NCI-H82 treated with DMSO at 0.1 percent for 48 hours (cell line): ENCODE measurements at regions not wholly inside any gene's neighbourhood (a gene's known extent, or its start where the extent isn't known, plus 50 kb on each side); places are given as distances from the start of the nearest gene placed in this dataset.

ENCODE experiments used
- DNase-seq: peaks from one replicate; lab custom pipeline; 2025; ENCODE audit not compliant: unreplicated experiment; lab: John Stamatoyannopoulos, UW

DNA sequence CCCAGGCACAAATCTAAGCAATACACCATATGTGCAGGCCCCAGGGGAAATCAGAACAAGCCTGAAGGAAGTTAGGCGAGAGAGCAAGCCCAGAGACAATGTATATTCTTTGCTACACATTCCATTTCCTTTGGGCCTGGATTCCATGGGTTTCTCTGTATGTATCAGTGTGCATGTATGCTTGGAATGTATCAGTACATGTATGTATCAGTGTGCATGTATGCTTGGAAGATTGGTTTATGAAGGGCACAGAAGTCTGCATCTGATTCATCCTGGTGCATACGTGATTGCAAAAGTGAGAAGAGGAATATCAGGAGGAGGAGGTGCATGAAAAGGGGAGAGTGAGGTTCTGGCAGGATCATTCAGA lies 232.6 kb upstream of the ANKRD55 start:
- no peak for DNase-seq

DNA sequence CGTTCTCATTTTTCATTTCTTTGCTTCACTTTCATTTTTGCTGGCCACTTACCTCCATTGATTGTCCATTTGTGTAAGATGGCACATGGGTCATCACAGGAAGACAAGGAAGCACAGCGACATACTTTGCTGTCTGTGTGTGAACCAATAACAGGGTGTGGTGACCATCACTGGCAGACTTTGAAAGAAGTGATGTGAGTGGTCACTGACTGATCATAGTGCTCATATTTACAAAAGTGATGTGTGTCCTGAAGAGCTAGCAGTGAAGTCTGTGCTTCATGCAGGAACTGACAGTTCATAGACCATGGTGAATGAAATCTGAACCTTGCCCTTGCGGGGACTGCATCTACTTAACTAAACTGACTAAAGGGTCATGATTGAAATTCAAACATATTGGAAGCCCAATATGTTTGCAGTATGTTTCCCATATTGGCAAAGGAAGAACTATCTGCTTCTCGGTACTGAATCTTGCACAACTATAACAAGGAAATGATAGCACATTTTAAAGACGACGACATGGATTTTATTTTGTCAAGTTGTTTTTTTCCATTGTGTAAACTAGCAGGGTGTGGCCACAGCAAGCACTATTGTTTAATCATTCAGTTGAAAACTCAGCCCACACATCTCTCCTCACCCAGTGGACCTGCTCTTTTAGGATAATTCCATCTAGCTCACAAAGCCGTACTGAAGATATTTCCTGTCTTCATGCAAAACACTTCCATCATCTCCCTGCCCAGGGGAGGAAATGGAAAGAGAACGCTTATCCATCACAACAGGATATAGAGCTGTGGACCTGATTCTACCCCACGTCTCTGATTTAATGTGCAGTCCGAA lies 232.0 kb upstream of the ANKRD55 start:
- DNase-seq = no peak

GRCh38 chr5:56463944-56464571 lies 230.9 kb upstream of the ANKRD55 start:
- DNase-seq = no peak

DNA sequence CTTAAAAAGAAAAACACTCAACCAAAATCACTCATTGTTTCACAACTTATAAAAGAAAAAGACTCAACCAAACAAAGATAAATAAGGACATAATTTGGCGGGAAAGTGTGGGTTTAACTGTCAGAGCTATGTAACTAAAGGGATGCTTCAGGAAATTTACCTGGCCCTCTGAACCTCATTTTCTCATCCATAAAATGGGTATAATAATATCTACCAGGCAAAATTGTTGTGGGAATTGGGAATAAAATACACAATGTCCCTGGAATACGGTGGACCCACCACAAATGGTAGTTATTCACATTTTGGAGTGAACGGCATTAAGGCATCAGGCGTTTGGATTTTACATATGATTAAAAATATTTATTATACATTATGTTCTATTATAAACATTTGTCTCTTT lies 228.5 kb upstream of the ANKRD55 start:
- DNase-seq = no peak

DNA sequence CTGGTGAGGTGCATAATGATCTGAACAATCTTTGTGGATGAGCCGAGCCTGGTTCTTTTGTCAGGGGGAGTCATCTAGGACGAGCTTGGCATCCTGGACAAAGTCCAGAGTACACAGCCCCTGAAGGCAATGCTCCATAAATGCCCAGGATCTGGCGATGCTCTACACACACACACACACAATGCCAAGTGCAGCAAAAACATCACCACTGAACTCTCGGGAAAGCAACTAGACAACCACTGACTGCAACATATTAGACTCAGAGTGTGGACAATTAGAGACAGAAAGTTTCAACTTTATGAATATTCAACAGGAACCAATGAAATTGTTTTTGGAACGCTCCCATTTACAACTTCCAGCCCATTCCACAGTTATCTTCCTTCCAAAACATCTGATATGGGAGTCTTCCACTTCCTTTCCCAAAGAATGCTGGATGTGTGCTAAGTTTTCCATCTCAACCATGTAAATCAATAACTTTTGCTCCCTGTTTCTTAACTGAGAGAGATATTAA lies 227.6 kb upstream of the ANKRD55 start:
- no peak for DNase-seq

DNA sequence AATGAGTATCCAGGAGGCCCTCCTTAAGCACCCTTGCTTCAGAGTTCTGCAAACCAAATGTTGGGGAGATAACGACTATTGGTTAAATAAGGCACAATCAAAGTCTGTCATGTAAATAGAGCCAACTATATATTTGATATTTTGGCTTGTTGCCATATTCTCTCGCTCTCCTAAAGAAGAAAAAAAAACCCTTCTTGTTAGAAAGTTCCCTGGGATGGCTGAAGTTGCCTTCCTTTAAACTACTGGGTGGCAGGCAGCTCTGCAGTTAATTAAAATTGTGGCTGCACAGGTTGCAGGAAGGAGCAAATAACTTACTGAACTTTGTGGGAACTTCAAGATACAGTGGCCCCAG lies 227.0 kb upstream of the ANKRD55 start:
- DNase-seq = no peak

DNA sequence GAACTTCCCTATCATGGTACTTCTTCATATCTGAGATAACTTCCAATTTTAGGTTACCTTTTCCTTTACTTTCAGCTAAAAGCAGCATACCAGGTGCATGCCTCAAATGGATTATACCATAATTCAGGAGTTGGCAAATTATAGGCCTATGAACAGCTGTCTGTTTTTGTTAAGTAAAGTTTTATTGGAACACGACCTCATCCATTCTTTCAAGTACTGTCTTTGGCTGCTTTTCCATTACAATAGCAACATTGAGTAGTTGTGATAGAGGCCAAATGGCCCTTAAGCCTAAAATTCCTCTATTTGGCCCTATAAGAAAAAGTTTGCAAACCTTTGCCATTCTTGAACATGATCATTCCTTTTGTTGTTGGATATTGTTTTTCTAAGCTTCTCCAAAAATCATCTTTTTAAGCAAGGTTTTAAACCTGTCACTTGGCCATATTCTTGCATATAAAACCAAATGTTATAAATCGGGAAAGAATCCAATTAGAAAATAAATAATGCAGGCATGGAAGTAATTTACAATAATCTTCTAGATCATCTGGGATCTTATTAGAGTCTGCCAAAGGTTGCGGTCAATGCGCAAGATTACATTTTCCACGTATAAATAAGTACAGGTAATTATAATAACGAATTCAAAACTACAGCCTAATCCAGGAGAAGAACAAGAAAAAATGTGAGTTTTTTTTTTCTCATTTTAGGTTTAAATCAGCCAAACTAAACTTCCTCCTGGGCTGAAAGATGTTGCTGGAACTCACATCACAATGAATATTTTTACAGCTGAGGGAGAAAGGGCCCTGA lies 226.5 kb upstream of the ANKRD55 start:
- no peak for DNase-seq

DNA sequence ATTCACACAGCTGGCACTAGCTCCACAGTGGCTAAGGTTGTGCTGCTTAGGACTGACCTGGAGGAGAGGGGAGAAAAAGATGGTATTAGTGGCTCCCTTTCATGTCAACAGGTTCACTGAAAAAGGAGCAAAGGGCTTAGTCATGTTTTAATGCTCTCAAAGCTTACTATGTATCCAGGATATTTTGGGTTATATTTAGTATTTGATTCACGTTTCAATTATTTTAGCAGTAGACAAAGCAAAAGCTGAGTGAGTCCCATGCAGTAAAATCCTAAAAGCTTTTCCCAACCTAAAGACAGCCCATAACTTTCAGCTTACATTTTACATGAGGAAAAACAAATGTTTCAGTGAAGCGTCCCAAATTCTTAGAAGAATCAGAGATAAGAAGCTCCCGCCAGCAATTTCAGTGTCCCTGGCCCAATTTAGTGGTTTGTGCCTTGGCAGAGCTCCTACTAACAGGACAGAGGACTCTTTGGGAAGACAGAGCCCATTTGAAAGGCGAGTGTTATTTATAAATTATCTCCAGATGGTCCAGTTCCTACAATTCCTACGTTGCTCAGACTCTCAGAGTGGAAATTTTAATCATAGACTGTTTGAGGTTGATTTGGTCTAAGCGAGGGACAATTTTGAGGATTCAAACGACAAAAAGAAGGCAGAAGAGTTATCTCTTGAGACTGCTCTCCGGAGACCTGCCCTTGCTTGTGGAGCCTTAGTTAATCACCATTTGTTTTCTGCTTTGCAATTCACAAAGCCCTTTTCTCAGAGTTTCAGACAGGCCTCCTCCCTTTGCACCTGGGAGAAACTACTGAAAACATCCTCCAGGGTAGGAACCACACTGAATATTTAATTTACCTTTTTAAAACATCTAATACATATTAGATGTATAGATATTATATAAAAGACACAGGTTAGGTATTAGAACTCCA lies 225.0 kb upstream of the ANKRD55 start:
- no peak for DNase-seq

GRCh38 chr5:56456002-56456401 lies 222.9 kb upstream of the ANKRD55 start:
- no peak for DNase-seq

DNA sequence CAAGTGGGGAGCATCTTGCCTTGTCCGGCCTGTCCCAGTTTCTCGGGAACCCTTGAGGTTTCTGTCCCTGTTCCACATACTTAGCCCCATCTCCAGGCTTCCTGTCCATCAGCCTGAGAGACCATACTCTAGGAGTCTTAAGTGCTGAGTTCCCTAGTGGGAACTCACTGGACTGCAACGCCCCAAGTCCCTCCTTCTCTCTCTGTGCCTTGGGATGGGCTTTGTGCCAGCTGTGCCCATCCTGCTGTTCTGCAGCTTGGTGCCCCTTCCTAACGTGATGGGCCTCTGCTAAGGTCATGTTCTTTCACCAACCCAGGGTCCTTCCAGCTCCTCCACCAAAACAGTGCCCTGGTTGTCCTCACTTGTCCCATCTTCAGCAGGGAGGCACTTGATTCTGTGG lies 222.3 kb upstream of the ANKRD55 start:
- no peak for DNase-seq

- DNase-seq = no peak
These were observed 221.2 kb upstream of the ANKRD55 start for GRCh38 chr5:56454219-56454862.

- no peak for DNase-seq
These were observed 218.6 kb upstream of the ANKRD55 start for GRCh38 chr5:56451742-56452141.

DNA sequence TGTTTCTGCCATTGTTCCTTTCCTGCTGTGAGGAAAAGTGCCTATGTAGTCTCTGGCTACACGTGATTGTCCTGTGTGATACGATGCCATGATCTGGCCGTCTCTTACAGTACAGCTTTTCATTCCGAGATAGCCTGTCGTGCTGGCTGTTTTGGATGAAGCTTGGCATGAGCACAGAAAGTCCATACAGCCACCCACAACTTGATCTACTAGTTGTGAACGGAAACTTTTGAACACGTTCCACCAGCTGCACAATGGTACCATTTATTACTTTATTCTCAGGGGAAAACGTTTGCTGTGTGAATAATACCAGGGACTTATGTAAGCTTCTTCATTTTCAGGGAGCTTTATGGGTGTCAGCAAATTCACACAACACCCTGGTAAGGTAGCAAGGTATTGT lies 217.6 kb upstream of the ANKRD55 start:
- no peak for DNase-seq

- no peak for DNase-seq
These were observed 216.0 kb upstream of the ANKRD55 start for GRCh38 chr5:56449071-56449640.

DNA sequence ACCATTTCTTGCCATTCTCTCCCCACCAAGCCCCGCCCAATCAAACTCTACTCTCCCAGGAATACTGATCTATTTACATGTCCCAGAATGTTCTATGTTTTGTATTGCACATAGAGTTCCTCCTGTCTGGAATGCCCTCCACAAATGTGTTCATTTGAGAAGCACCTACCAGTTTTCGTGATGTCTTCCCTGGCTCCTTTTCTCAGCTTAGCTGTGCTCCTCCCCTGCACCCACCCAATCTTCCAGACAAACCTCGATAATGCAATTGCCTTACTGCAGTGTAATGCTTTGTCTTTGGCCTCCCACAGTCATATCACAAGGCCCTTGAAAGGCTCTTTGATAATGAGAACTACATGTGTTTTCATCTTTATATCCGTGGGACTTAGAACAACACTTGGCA lies 214.5 kb upstream of the ANKRD55 start:
- DNase-seq = no peak

DNA sequence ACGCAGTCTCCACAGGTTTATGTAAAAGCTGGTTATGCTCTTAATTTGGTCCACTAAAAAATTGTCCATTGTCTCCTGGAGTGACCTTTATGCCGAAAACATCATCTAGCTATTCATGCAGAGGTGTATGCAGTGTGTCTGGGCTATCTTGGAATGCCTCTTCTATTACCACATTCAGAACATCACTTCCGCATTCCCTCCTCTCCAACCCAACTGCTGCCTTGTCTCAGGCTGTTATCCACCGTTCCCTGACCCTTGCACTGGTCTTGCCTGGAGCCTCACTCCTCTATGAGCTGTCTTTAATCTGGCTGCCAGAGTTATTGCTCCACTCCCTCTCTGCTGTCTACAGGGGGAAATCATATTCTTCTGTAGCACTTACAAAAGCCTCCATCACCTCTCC lies 214.1 kb upstream of the ANKRD55 start:
- DNase-seq = no peak

DNA sequence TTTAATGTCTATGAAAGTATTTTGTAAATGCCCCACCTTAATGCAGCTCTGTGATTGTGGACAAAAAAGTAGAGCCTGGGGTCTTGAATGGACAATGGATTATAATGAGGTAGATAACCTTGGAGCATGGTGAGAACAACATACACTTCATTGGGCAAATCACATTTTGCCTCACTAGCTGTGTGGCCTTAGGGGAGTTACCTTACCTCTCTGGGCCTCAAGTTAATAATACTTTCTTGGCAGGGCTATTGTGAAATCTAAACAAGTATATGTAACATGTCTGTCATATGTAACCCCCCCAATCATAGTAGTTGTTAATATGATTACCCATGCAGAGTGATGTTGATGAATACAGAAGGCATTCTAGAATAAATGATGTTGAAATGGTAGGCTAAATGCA lies 213.6 kb upstream of the ANKRD55 start:
- DNase-seq = no peak

GRCh38 chr5:56443826-56444225 lies 210.7 kb upstream of the ANKRD55 start:
- no peak for DNase-seq

DNA sequence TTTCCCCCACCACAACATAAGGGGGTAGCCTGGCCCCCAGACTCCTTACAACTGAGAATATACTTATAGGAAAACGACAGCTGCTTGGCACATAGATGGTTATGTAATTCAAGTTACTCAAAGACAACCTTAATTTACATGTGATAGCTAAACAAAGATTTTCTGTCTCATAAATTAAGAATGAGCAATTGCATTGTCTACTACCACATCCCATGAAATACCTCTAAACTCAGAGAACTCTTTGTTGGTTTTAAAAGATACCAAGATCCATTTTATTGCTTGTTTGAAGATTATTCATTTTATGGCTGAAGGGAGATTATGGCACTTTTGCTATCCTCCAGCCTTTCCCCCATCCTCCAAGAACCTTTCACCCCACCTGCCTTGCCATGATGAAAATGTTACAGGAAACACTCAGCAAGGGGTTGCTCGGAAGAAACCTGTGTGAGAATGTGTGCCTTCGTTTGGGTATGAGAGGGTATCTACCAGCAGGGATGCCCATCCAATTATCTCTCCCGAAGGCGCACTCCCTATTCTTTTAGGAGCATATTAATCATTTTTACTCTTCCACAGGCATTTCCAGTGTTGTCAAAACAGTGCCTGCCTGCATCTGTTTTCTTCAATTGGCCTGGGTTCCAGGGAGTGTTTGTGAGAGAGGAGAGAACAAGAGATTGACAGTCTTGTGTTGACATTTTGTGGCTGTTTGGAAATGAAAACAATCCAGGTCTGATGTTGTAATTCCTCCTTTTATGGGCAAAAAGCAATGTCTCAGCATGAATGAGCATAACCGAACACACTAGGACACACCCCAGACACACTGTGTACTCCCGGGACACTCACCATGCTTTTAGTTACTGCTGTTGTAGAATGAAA lies 208.0 kb upstream of the ANKRD55 start:
- DNase-seq = no peak
